ENCODE measurements at regions not wholly inside any gene's neighbourhood (a gene's known extent, or its start where the extent isn't known, plus 50 kb on each side); places are given as distances from the start of the nearest gene placed in this dataset.

GRCh38 chr10:131450216-131450765 is 138.8 kb upstream of the TCERG1L start:
- Mint-ChIP-seq H3K9me3 (no peaks in the 10 kb centered on the region), H3K36me3 (ENCODE audit: low read depth) (no peaks in the 10 kb centered on the region), H3K27ac (no peak overlapping the region), H3K27me3 (peaks cover 14% of the 10 kb centered on the region), H3K4me3 (no peak overlapping the region), H3K4me1 (ENCODE audit: low read depth) (no peaks in the 10 kb centered on the region)
- POLR2A ChIA-PET, result interaction anchor here (1.2 kb wide), 1 partner anchor 17 kb away, joined by 3 read pairs; no protein-coding TSS in a partner anchor
- DNase-seq (no peak), ATAC-seq (no peak)
- intact Hi-C loops (cut with micrococcal nuclease), result no loop called here
- TF ChIP-seq, protein P1, sequence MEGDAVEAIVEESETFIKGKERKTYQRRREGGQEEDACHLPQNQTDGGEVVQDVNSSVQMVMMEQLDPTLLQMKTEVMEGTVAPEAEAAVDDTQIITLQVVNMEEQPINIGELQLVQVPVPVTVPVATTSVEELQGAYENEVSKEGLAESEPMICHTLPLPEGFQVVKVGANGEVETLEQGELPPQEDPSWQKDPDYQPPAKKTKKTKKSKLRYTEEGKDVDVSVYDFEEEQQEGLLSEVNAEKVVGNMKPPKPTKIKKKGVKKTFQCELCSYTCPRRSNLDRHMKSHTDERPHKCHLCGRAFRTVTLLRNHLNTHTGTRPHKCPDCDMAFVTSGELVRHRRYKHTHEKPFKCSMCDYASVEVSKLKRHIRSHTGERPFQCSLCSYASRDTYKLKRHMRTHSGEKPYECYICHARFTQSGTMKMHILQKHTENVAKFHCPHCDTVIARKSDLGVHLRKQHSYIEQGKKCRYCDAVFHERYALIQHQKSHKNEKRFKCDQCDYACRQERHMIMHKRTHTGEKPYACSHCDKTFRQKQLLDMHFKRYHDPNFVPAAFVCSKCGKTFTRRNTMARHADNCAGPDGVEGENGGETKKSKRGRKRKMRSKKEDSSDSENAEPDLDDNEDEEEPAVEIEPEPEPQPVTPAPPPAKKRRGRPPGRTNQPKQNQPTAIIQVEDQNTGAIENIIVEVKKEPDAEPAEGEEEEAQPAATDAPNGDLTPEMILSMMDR (IDR thresholded peaks at IDR 0.05), result no peak
- CTCF ChIA-PET, result no interaction called here

GRCh38 chr10:131451407-131452015 is 140.0 kb upstream of the TCERG1L start:
- no peak overlapping the region for H3K27ac Mint-ChIP-seq
- no peaks in the 10 kb centered on the region for H3K36me3 Mint-ChIP-seq (ENCODE audit: low read depth)
- ChIA-PET CTCF (no interaction called here), POLR2A (no interaction called here)
- no peaks in the 10 kb centered on the region for H3K4me1 Mint-ChIP-seq (ENCODE audit: low read depth)
- TF ChIP-seq, protein P1 (IDR thresholded peaks at IDR 0.05), result no peak
- H3K9me3 Mint-ChIP-seq, result no peaks in the 10 kb centered on the region
- DNase-seq (no peak), ATAC-seq (no peak)
- H3K4me3 Mint-ChIP-seq, result no peak overlapping the region
- H3K27me3 Mint-ChIP-seq, result peaks cover 14% of the 10 kb centered on the region
- intact Hi-C loops (cut with micrococcal nuclease), result no loop called here

DNA sequence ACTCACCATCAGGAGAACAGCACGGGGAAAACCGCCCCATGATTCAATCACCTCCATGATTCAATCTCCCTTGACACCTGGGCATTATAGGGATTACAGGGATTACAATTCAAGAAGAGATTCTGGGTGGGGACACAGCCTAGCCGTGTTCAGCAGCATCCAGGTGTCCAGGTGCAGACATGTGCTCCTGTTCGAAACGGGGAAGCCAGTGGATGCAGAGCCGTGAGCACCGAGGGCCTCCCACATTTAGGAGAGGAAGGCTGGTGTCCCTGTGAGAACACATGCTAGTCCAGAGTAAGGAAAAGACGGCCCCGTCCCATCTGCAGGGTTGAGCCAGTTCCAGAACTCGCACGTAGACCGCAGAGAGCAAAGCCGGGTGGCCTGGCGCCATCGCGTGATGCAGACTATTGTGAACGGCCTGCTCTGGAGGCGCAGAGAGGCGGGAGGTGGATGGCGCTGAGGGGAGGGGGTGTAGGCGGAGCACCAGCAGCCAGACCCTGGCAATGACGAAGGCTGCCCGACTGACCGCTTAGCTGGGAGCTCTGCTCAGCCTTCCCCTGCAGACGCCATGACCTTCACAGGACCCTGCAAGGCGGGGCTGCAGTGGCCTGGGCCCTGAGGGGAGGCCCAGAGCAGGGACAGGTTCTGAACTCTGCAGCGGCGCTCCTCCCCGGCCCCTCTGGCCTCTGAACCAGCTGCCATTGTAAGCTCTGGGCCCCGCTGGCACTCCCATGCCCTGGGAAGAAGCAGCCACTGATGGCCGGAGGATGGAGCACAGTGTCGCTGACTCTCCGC is 141.6 kb upstream of the TCERG1L start:
- H3K27ac Mint-ChIP-seq, result no peak overlapping the region
- DNase-seq (no peak), ATAC-seq (no peak)
- ChIA-PET POLR2A (no interaction called here), CTCF (interaction anchor here (0.9 to 1.7 kb wide), 8 partner anchors 10 to 421 kb away, joined by 3 to 14 read pairs (median 4); no protein-coding TSS in a partner anchor)
- H3K27me3 Mint-ChIP-seq, result peaks cover 14% of the 10 kb centered on the region
- H3K36me3 Mint-ChIP-seq (ENCODE audit: low read depth), result no peaks in the 10 kb centered on the region
- intact Hi-C loops (cut with micrococcal nuclease), result no loop called here
- H3K4me1 Mint-ChIP-seq (ENCODE audit: low read depth), result no peaks in the 10 kb centered on the region
- TF ChIP-seq, protein P1 (IDR thresholded peaks at IDR 0.05), result no peak
- H3K4me3 Mint-ChIP-seq, result no peak overlapping the region
- no peaks in the 10 kb centered on the region for H3K9me3 Mint-ChIP-seq

DNA sequence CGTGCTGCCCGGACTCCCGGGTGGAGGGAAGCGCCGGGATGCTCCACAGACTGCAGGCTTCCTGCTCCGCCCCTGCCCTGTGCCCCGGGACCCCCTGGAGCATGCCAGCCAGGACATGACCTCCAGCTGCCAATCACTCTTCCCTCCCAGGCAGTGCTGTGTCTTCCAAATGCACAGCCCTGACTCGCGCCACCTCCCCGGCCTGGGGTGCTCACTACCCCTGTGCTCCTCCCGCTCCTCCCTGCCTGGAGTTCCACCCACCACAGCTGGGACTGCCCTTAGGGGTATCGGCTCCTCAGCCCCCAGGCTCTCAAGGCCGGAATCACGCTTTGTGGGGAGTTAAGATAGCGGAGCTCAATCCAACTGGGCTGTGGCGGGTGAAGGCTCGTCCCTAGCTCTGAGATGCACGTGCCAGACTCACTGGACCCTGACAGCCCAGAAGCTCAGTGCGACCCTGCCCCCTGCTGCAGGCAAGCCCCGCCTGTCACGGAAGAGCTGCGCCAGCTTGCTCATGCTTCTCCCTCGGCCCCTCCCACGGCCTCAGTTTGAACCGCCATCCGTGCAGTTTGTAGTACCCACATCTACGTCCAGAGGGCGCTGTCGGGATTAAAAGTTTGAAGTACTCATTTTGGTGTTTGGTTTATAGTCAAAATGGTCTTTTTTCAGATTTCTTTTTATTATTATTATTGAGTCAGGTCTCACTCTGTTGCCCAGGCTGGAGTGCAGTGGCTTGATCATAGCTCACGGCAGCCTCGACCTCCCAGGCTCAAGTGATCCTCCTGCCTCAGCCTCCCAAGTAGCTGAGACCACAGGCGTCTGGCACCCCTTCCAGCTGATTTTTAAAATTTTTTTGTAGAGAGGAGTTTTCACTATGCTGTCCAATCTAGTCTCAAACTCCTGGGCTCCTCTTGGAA is 142.5 kb upstream of the TCERG1L start:
- H3K27me3 Mint-ChIP-seq, result peaks cover 14% of the 10 kb centered on the region
- H3K27ac Mint-ChIP-seq, result no peak overlapping the region
- no peak overlapping the region for H3K4me3 Mint-ChIP-seq
- ChIA-PET CTCF (interaction anchor here (0.7 to 1.7 kb wide), 12 partner anchors 8 to 407 kb away, joined by 3 to 14 read pairs (median 4); no protein-coding TSS in a partner anchor), POLR2A (no interaction called here)
- TF ChIP-seq, protein P1 (IDR thresholded peaks at IDR 0.05), result peak; percentile 91
- DNase-seq, result peak; percentile 86
- ATAC-seq, result peak; percentile 73
- H3K9me3 Mint-ChIP-seq, result no peaks in the 10 kb centered on the region
- intact Hi-C loops (cut with micrococcal nuclease), result no loop called here
- H3K36me3 Mint-ChIP-seq (ENCODE audit: low read depth), result no peaks in the 10 kb centered on the region
- H3K4me1 Mint-ChIP-seq (ENCODE audit: low read depth), result no peaks in the 10 kb centered on the region
